ENCODE measurements at regions not wholly inside any gene's neighbourhood (a gene's known extent, or its start where the extent isn't known, plus 50 kb on each side); places are given as distances from the start of the nearest gene placed in this dataset.
"Not testable (repeated sequence)": the region's sequence is repeated elsewhere in the genome, so short reads cannot be mapped to it uniquely, and the experiment has no call there.

DNA sequence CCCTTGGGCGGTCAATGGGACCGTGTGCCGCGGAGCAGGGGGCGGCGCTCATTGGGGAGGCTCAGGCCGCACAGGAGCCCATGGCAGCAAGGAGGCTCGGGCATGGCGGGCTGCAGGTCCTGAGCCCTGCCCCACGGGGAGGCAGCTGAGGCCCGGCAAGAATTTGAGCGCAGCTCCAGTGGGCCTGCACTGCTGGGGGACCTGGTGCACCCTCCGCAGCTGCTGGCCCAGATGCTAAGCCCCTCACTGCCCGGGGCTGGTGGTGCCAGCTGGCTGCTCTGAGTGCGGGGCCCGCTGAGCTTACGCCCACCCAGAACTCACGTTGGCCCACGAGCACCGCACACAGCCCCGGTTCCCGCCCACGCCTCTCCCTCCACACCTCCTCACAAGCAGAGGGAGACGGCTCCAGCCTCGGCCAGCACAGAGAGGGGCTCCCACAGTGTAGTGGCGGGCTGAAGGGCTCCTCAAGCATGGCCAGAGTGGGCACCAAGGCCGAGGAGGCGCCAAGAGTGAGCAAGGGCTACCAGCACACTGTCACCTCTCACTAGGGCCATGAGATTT, 141.1 kb upstream of the OR13F1 start:
- no peaks in the 10 kb centered on the region for H3K4me1 ChIP-seq (replicated peaks in 1 of 2)
- no peak overlapping the region for H3K27ac ChIP-seq
- ATAC-seq (replicated peaks in 6 of 8): no peak
- in situ Hi-C loops (cut with MboI; ENCODE audit: low pct_unique_long_range_greater_than_20kb in 2 of 9, low sequenced_read_pairs in 9 of 9, unreplicated experiment in 9 of 9): no loop called here
- 63 to 95% methylated on average over 4 to 5 of the region's 28 CpGs; no CpG with 5 or more reads in 8 of the 10 experiments for WGBS, 10 experiments
- H3K4me3 ChIP-seq: no peak overlapping the region

DNA sequence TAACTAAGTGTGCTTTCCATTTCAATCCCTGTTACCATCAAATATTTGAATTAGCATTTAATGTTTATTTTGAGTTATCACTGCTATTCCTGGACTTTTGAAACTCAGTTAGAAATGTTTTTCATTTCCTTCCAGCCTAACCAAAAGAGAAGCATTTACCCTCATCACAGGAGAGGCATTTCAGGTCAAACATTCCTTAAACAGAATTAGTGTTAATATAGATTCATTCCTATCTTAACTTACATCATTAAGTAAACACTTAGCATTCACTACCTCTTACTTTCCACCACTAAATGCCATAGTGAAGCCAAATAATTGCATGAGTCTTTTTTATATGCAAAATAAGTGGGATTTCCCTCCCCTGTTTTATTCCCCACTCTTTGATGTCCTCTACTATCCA, 136.6 kb upstream of the OR13F1 start:
- Histone ChIP-seq H3K4me3 (no peak overlapping the region), H3K4me1 (replicated peaks in 1 of 2) (no peaks in the 10 kb centered on the region), H3K27ac (no peak overlapping the region)
- no peak for ATAC-seq (replicated peaks in 6 of 8)
- in situ Hi-C loops (cut with MboI; ENCODE audit: low pct_unique_long_range_greater_than_20kb in 2 of 9, low sequenced_read_pairs in 9 of 9, unreplicated experiment in 9 of 9): no loop called here

DNA sequence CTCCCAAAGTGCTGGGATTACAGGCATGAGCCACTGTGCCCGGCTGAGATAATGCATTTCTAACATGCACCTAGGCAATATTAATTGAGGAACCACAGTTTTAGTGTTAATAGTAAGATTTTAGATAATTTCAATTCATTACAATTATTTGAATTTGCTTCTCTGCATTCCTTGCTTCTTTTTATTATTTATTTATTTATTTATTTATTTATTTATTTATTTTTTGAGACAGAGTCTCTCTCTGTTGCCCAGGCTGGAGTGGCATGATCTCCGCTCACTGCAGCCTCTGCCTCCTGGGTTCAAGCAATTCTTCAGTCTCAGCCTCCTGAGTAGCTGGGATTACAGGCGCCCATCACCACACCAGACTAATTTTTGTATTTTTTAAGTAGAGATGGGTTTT, 135.7 kb upstream of the OR13F1 start:
- in situ Hi-C loops (cut with MboI; ENCODE audit: low pct_unique_long_range_greater_than_20kb in 2 of 9, low sequenced_read_pairs in 9 of 9, unreplicated experiment in 9 of 9); H3K4me3 ChIP-seq; H3K4me1 ChIP-seq (replicated peaks in 1 of 2); H3K27ac ChIP-seq; ATAC-seq (replicated peaks in 6 of 8): not testable (repeated sequence)
- 0 to 100% (median 98%) methylated on average over 1 to 3 of the region's 3 CpGs; no CpG with 5 or more reads in 2 of the 10 experiments for WGBS, 10 experiments

DNA sequence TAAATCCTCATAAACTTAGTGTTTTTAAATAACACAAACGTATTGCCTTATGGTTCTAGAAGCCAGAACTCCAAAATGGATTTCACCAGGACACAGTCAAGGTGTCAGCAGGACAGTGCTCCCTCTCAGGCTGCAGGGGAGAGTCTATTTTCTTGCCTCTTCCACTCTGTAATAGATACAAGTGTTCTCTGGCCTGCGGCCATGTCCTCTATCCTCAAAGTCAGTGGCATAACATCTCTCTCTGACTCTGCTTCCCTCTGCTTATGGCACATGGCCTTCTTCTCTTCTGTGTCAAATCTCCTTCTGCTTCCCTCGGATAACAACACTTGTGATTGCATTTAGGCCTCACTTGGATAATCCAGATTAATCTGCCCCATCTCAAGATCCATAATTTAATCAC, 129.4 kb upstream of the OR13F1 start:
- H3K4me3 ChIP-seq: no peak overlapping the region
- no peak overlapping the region for H3K27ac ChIP-seq
- no peaks in the 10 kb centered on the region for H3K4me1 ChIP-seq (replicated peaks in 1 of 2)
- ATAC-seq (replicated peaks in 6 of 8): no peak
- in situ Hi-C loops (cut with MboI; ENCODE audit: low pct_unique_long_range_greater_than_20kb in 2 of 9, low sequenced_read_pairs in 9 of 9, unreplicated experiment in 9 of 9): loop anchor here in 2 of 9 experiments (25.0 kb wide), 2 partner anchors 113 to 187 kb away; no protein-coding TSS in a partner anchor
- 20 to 82% (median 50%) methylated on average over 1 to 3 of the region's 3 CpGs; no CpG with 5 or more reads in 1 of the 10 experiments for WGBS, 10 experiments

DNA sequence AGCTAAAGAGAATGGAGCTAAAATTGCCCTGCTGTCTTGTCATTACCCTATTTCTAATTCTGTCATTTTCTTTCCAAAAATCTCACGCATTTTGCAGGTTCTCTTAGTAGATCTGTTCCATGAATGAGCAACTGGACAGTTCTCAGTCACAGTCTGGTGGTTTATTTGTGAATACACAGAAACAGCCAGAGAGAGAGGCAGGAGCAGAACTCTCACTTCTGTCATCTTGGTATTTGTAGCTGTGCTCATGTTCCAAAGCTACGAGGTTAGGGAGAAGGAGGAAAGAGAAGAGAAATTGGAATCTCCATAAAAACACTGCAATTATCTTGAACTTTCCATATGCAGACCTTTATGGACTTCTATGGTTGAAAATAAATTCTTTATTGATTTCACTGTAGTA, 118.0 kb upstream of the OR13F1 start:
- ATAC-seq (replicated peaks in 6 of 8): peak in 1 of 8 experiments; percentile 14
- no peak overlapping the region for H3K27ac ChIP-seq
- H3K4me1 ChIP-seq (replicated peaks in 1 of 2): peaks cover 0 to 4% of the 10 kb centered on the region in 2 donors
- no peak overlapping the region for H3K4me3 ChIP-seq
- in situ Hi-C loops (cut with MboI; ENCODE audit: low pct_unique_long_range_greater_than_20kb in 2 of 9, low sequenced_read_pairs in 9 of 9, unreplicated experiment in 9 of 9): loop anchor here in 2 of 9 experiments (25.0 kb wide), 2 partner anchors 101 to 199 kb away; no protein-coding TSS in a partner anchor
- WGBS, 10 experiments: 5 to 100% (median 79%) methylated on average over 1 to 2 of the region's 2 CpGs

DNA sequence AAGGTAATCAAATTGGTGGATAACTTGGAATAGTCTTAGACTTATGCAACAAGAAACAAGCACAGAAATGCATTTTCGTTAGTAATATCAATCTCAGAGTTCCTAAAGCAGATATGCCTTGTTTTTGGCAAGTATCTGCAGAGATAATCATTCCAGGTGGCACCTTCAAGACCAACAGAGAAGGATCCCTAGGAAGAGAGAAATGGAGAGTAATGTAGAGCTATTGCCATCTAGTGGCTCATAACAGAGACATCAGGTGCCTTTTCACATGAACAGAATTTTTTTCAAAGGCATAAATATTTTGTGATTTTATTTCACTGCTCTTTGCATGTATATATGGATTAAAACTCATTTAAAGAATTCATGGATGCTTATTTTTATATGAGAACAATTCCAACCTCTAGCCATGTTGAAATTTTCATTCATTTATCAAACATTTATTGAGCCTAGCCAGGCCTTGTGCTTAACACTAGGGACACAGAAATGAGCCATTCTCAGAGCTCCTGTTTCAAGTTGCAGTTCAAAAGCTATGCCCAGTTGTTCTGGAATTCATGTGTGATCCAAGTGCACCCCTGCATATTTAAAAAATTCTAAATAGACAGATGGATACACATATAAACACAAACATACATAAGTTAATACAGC, 117.5 kb upstream of the OR13F1 start:
- in situ Hi-C loops (cut with MboI; ENCODE audit: low pct_unique_long_range_greater_than_20kb in 2 of 9, low sequenced_read_pairs in 9 of 9, unreplicated experiment in 9 of 9): loop anchor here in 2 of 9 experiments (25.0 kb wide), 2 partner anchors 101 to 199 kb away; no protein-coding TSS in a partner anchor
- no peak overlapping the region for H3K27ac ChIP-seq
- peak; percentile 46 to 84 (median 72) for ATAC-seq (replicated peaks in 6 of 8)
- WGBS, 10 experiments: 0% methylated on average over 1 of the region's 1 CpG
- no peak overlapping the region for H3K4me3 ChIP-seq
- H3K4me1 ChIP-seq (replicated peaks in 1 of 2): peaks cover 0 to 4% of the 10 kb centered on the region in 2 donors

DNA sequence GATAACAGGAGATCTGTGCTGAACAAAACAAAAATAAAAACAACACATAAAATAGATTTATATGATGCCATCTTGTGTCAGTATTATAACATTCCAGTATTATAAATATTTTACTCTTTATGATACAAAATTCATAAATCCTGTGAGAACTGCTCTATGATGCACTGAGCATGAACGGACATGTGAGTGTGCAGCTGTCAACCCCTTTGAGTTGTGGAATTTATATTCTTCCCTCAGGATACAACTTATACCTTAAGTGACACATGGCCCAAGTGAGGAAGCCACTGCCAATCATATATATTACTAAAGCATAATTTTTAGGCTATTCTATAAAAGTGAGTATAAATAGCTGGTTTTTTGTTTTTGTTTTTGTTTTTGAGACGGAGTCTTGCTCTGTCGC, 116.0 kb upstream of the OR13F1 start:
- ATAC-seq (replicated peaks in 6 of 8): no peak
- in situ Hi-C loops (cut with MboI; ENCODE audit: low pct_unique_long_range_greater_than_20kb in 2 of 9, low sequenced_read_pairs in 9 of 9, unreplicated experiment in 9 of 9): loop anchor here in 2 of 9 experiments (25.0 kb wide), 2 partner anchors 99 to 201 kb away; no protein-coding TSS in a partner anchor
- Histone ChIP-seq H3K27ac (no peak overlapping the region), H3K4me1 (replicated peaks in 1 of 2) (peaks cover 0 to 4% of the 10 kb centered on the region in 2 donors), H3K4me3 (no peak overlapping the region)
- 0 to 100% (median 71%) methylated on average over 1 to 3 of the region's 3 CpGs; no CpG with 5 or more reads in 1 of the 10 experiments for WGBS, 10 experiments

DNA sequence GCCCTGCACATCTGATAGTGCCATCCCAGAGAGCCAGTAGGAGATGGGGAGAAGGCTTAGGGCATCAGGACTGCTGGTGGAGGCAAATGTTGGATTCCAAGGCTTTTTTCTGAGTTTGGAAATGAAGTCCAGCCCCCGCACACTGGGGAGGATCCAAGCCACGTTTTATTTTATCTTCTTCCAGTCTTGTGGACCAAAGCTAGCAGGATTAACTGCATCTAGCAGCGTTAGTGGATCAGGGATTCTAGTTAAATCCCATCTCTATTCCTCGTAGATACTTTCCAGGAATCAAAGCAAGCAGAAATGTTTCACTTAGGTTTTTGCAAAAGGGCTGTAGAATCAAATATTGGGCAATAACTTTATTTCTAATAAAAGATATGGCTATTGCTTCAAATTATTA, 114.7 kb upstream of the OR13F1 start:
- ATAC-seq (replicated peaks in 6 of 8): no peak
- no peak overlapping the region for H3K27ac ChIP-seq
- H3K4me1 ChIP-seq (replicated peaks in 1 of 2): peaks cover 0 to 4% of the 10 kb centered on the region in 2 donors
- H3K4me3 ChIP-seq: no peak overlapping the region
- in situ Hi-C loops (cut with MboI; ENCODE audit: low pct_unique_long_range_greater_than_20kb in 2 of 9, low sequenced_read_pairs in 9 of 9, unreplicated experiment in 9 of 9): loop anchor here in 2 of 9 experiments (25.0 kb wide), 2 partner anchors 98 to 202 kb away; no protein-coding TSS in a partner anchor
- WGBS, 10 experiments: 33 to 87% (median 68%) methylated on average over 1 to 4 of the region's 4 CpGs

DNA sequence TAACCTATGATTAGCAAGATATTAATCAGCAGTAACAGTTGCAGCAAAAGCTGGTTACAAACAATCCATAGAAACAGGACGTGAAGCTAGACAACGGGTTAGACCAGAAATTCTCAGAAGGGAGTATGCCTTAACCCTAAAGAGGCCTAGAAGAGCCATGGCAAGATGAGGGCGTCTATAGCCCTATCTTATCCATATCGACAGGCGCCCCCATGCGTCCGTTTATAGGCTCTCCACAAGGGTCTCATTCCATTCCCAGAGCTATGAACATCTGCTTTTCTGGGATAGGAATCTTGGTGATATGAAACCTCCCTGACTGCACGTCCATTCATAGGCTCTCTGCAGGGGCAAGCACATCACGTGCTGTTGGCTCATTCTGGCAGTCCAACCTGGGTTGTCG, 109.2 kb upstream of the OR13F1 start:
- H3K27ac ChIP-seq; H3K4me3 ChIP-seq; ATAC-seq (replicated peaks in 6 of 8); H3K4me1 ChIP-seq (replicated peaks in 1 of 2): not testable (repeated sequence)
- in situ Hi-C loops (cut with MboI; ENCODE audit: low pct_unique_long_range_greater_than_20kb in 2 of 9, low sequenced_read_pairs in 9 of 9, unreplicated experiment in 9 of 9): loop anchor here in 2 of 9 experiments (25.0 kb wide), 2 partner anchors 92 to 208 kb away; no protein-coding TSS in a partner anchor
- 10 to 80% (median 65%) methylated on average over 1 to 9 of the region's 10 CpGs; no CpG with 5 or more reads in 2 of the 10 experiments for WGBS, 10 experiments

DNA sequence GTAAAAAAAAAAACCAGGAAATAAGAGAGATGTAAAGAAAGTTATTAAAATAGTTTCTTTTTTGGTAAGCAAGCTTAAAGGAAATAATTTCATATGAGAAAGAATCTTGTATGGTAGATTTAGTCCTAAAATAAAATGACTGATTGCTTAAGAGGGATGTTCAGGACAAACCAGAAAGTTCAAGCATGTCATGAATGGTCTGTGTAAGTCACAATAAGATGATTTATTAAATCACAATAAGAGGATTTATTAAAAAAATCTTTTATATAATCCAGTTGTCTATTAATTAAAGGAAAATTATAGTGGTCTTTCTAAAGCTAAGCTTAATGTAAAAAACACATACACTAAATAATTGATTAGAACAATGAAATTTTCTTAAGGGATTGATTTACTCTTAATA, 91.8 kb upstream of the OR13F1 start:
- H3K4me1 ChIP-seq (replicated peaks in 1 of 2): no peaks in the 10 kb centered on the region
- ATAC-seq (replicated peaks in 6 of 8): no peak
- in situ Hi-C loops (cut with MboI; ENCODE audit: low pct_unique_long_range_greater_than_20kb in 2 of 9, low sequenced_read_pairs in 9 of 9, unreplicated experiment in 9 of 9): no loop called here
- H3K27ac ChIP-seq: no peak overlapping the region
- H3K4me3 ChIP-seq: no peak overlapping the region

DNA sequence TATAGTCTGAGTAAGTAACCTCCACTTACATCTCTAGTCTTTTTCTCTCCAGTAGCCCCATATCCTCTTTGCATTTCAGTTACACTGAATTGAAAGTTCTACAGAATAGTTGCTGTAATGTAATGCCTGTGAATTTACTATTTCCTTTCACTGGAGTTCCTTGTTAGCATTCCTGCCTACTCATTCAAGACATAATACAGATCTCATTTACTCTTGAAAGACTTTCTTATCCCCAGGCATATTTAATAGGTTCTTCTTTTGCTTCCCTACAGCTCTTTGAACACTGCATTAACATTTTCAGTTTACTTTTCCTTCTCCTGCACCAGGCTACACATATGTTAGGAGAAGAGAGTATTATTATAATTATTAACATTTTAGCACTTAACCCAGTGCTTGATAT, 87.6 kb upstream of the OR13F1 start:
- no peaks in the 10 kb centered on the region for H3K4me1 ChIP-seq (replicated peaks in 1 of 2)
- H3K4me3 ChIP-seq: no peak overlapping the region
- in situ Hi-C loops (cut with MboI; ENCODE audit: low pct_unique_long_range_greater_than_20kb in 2 of 9, low sequenced_read_pairs in 9 of 9, unreplicated experiment in 9 of 9): no loop called here
- H3K27ac ChIP-seq: no peak overlapping the region
- peak in 2 of 8 experiments; percentile 65 for ATAC-seq (replicated peaks in 6 of 8)

DNA sequence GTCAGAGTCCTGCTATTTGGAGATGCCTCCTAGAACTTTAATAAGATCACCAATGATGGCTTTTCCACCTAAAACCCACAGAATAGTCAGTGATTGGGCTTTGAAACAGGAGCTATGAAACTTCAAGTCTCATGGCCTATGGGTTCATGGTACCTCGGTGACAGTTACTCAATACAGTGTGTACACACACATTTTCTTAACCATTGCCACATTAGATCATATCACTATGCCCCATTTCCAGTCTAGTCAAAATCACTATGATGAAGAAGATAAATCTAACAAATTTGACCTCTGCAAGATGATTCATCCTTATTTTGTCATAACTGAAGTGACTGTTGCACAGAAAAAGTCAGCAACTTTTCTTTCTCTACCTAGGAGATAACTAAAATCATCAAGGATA, 86.8 kb upstream of the OR13F1 start:
- in situ Hi-C loops (cut with MboI; ENCODE audit: low pct_unique_long_range_greater_than_20kb in 2 of 9, low sequenced_read_pairs in 9 of 9, unreplicated experiment in 9 of 9): no loop called here
- WGBS, 10 experiments: 20 to 100% (median 60%) methylated on average over 1 of the region's 1 CpG; no CpG with 5 or more reads in 5 of the 10 experiments

DNA sequence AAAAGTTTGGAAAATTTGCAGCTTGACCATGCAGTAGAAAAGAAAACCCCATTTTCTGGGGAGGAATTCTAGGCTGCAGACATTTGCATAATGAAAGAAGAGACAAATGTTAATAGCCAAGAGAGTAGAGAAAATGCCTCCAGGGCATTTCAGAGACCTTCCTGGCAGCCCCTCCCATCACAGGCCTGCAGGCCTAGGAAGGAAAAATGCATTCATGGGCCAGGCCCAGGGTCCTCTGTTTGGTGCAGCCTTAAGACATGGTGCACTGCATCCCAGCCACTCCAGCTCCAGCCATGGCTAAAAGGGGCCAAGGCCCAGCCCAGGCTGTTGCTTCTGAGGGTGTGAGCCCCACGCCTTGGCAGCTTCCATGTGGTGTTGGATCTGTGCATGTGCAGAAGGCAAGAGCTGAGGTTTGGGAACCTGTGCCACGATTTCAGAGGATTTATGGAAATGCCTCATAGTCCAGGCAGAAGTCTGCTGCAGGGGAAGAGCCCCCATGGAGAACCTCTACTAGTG, 75.0 kb upstream of the OR13F1 start:
- Histone ChIP-seq H3K4me3 (no peak overlapping the region), H3K27ac (no peak overlapping the region), H3K4me1 (replicated peaks in 1 of 2) (no peaks in the 10 kb centered on the region)
- in situ Hi-C loops (cut with MboI; ENCODE audit: low pct_unique_long_range_greater_than_20kb in 2 of 9, low sequenced_read_pairs in 9 of 9, unreplicated experiment in 9 of 9): no loop called here
- peak in 3 of 8 experiments; percentile 52 to 88 (median 81) for ATAC-seq (replicated peaks in 6 of 8)
- WGBS, 10 experiments: 0 to 80% (median 10%) methylated on average over 1 to 2 of the region's 2 CpGs; no CpG with 5 or more reads in 5 of the 10 experiments

More for the DNA sequence above, 86.8 kb upstream of the OR13F1 start:
- no peaks in the 10 kb centered on the region for H3K4me1 ChIP-seq (replicated peaks in 1 of 2)
- H3K4me3 ChIP-seq: no peak overlapping the region
- H3K27ac ChIP-seq: no peak overlapping the region
- ATAC-seq (replicated peaks in 6 of 8): no peak
